ENCODE measurements at regions not wholly inside any gene's neighbourhood (a gene's known extent, or its start where the extent isn't known, plus 50 kb on each side); places are given as distances from the start of the nearest gene placed in this dataset.

DNA sequence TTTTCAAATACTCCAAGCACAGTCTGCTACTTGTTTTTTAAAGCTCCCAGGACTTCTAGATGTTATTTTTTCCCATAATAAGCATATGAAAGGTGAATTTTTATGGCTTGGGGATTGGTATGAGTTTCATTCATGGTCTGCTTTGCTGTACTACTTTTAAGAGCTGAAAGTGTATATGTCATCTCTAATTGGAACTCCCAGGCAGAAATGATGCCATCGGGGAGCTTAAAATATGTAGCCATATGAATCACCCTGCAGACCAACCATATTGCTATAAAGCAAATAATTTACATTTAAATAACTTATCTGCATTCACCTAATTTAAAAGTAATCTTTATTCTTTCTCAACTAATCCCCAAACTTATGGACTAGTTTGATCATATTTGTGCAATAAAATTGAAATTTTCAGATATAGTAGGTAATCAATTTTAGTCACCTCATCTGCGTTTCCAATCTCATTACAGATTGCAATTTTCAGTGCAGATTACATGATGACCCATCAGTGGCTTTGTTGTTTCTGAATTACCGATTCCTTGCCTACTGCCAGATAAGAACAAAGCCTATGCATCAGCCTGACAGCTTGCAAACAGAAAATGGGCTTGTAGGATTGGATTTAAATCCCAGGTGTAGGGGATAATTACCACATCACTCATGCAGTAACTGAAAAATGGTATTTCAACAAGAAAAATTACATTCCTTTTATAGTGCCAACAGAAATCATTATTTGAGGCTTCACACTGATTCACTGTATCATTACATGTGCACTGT, 689.4 kb downstream of the NOVA1 start:
- no peak overlapping the region for H3K27ac ChIP-seq
- no peak for DNase-seq
- no peaks in the 10 kb centered on the region for H3K9me3 ChIP-seq
- no peaks in the 10 kb centered on the region for H3K27me3 ChIP-seq
- H3K4me1 ChIP-seq, result no peaks in the 10 kb centered on the region
- intact Hi-C loops (cut with DNase I; ENCODE audit: low total_unique reads), result no loop called here
- H3K4me3 ChIP-seq, result no peak overlapping the region
- no peak for TF ChIP-seq POLR2A (IDR thresholded peaks at IDR 0.05)
- TF ChIP-seq, protein P1, sequence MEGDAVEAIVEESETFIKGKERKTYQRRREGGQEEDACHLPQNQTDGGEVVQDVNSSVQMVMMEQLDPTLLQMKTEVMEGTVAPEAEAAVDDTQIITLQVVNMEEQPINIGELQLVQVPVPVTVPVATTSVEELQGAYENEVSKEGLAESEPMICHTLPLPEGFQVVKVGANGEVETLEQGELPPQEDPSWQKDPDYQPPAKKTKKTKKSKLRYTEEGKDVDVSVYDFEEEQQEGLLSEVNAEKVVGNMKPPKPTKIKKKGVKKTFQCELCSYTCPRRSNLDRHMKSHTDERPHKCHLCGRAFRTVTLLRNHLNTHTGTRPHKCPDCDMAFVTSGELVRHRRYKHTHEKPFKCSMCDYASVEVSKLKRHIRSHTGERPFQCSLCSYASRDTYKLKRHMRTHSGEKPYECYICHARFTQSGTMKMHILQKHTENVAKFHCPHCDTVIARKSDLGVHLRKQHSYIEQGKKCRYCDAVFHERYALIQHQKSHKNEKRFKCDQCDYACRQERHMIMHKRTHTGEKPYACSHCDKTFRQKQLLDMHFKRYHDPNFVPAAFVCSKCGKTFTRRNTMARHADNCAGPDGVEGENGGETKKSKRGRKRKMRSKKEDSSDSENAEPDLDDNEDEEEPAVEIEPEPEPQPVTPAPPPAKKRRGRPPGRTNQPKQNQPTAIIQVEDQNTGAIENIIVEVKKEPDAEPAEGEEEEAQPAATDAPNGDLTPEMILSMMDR (IDR thresholded peaks at IDR 0.05), result no peak
- H3K36me3 ChIP-seq, result no peaks in the 10 kb centered on the region

DNA sequence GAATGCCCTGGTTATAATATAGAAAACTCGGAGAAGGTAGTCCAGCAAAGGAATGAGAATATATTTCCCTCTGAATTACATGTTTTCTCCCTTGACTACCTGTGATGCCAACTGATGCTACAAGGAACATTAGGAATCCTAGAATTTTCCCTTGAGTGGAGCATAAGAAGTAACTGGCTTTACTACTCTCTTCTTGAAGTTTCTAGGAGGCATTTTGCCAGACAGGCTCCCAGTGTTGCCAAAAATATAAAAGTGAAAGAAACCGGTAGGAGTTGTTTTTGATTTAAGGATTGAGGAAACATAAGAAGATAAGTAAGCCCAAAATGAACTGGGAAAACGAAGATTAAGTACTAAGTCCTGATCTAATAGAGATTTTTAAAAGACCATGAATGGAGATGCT, 693.4 kb downstream of the NOVA1 start:
- no peaks in the 10 kb centered on the region for H3K4me1 ChIP-seq
- no peaks in the 10 kb centered on the region for H3K9me3 ChIP-seq
- intact Hi-C loops (cut with DNase I; ENCODE audit: low total_unique reads), result no loop called here
- no peaks in the 10 kb centered on the region for H3K27me3 ChIP-seq
- H3K27ac ChIP-seq, result no peak overlapping the region
- DNase-seq, result no peak
- H3K36me3 ChIP-seq, result no peaks in the 10 kb centered on the region
- H3K4me3 ChIP-seq, result no peak overlapping the region
- no peak for TF ChIP-seq POLR2A (IDR thresholded peaks at IDR 0.05)
- TF ChIP-seq, protein P1 (IDR thresholded peaks at IDR 0.05), result no peak

DNA sequence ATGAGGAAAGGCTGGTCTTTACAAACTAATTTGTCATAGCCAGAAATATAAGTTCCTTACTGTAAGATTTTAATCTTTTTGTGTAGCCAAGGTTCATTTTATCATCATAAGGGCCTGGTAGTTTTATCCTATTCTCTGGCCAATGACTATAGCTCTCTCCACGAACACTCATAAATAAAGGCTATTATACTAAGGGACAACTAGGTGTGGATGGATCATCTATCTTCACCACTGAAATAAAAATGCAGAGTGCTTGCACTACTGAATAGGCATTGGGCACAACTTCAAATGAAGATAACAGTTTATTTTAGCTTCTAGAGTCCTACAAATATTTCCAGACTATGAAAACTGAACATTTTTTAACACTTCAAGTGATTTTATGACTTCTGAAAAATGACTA, 698.6 kb downstream of the NOVA1 start:
- H3K4me1 ChIP-seq, result no peaks in the 10 kb centered on the region
- TF ChIP-seq POLR2A (IDR thresholded peaks at IDR 0.05), result no peak
- TF ChIP-seq, protein P1 (IDR thresholded peaks at IDR 0.05), result no peak
- no peak for DNase-seq
- H3K27me3 ChIP-seq, result no peaks in the 10 kb centered on the region
- no peak overlapping the region for H3K27ac ChIP-seq
- no peaks in the 10 kb centered on the region for H3K36me3 ChIP-seq
- no peak overlapping the region for H3K4me3 ChIP-seq
- intact Hi-C loops (cut with DNase I; ENCODE audit: low total_unique reads), result no loop called here
- H3K9me3 ChIP-seq, result no peaks in the 10 kb centered on the region

DNA sequence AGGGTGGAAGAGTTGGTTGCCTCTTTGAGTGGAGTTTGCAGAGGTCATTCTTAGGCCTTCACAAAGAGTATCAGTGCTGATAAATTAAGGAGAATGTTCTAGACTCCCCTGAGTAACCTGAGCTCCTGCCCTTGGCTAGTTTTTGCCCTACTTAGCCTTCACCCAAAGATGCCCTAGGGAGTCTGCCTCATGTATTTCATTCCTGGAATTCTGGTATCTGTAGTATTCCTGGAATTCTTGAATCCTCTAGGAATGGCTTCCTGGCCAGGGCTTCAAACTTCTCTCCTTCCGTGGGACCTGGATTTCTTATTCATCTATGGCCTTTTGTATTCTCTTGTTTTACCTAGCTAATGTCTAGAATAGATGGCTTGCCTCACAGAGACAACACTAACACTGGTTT, 701.1 kb downstream of the NOVA1 start:
- H3K9me3 ChIP-seq, result no peaks in the 10 kb centered on the region
- no peak overlapping the region for H3K4me3 ChIP-seq
- no peaks in the 10 kb centered on the region for H3K27me3 ChIP-seq
- intact Hi-C loops (cut with DNase I; ENCODE audit: low total_unique reads), result no loop called here
- TF ChIP-seq, protein P1 (IDR thresholded peaks at IDR 0.05), result no peak
- no peak for TF ChIP-seq POLR2A (IDR thresholded peaks at IDR 0.05)
- no peaks in the 10 kb centered on the region for H3K4me1 ChIP-seq
- H3K36me3 ChIP-seq, result no peaks in the 10 kb centered on the region
- no peak for DNase-seq
- H3K27ac ChIP-seq, result no peak overlapping the region

DNA sequence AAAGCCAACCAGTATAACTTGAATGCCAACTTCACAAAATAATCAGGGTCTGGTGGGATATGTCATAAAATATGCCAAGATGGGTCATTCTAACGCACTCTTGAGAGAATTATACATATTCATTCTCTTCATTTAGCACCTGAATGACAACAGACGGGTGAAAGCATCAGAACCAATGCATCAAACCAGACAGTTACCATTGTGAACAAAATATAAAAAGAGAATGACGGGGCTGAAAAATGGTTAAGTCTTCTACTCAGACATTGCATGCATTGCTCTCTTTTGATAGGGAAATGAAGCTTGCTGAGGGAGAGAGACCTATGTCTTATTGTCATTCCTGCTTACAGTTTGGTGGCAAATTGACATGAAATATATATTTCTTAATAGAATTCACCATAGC, 702.1 kb downstream of the NOVA1 start:
- no peak for DNase-seq
- TF ChIP-seq, protein P1 (IDR thresholded peaks at IDR 0.05), result no peak
- TF ChIP-seq POLR2A (IDR thresholded peaks at IDR 0.05), result no peak
- no peaks in the 10 kb centered on the region for H3K4me1 ChIP-seq
- no peaks in the 10 kb centered on the region for H3K9me3 ChIP-seq
- no peaks in the 10 kb centered on the region for H3K36me3 ChIP-seq
- H3K4me3 ChIP-seq, result no peak overlapping the region
- intact Hi-C loops (cut with DNase I; ENCODE audit: low total_unique reads), result no loop called here
- no peak overlapping the region for H3K27ac ChIP-seq
- no peaks in the 10 kb centered on the region for H3K27me3 ChIP-seq
